DND-41 (cell line): ENCODE measurements at regions not wholly inside any gene's neighbourhood (a gene's known extent, or its start where the extent isn't known, plus 50 kb on each side); places are given as distances from the start of the nearest gene placed in this dataset.

Source experiments
- ATAC-seq: fragments of 200-7000 bp; cut with Tn5 transposase; 3 replicates; pipeline ENCODE4 v1.9.1; 2021; ENCODE audit warnings: low read depth; ENCODE audit not compliant: insufficient read depth
- DNase-seq: peaks from one replicate; pipeline ENCODE4 v3.0.0-alpha.2; 2020
- H2AFZ ChIP-seq: 2 replicates; pipeline ENCODE4 v1.6.0; 2012; ENCODE audit warnings: low read depth, low read length
- H3K27ac ChIP-seq: 2 replicates; pipeline ENCODE4 v1.5.1; 2012; ENCODE audit warnings: low read length, inconsistent platforms
- H3K27me3 ChIP-seq: fragments of 200-600 bp; sonication (generic); 2 replicates; pipeline ENCODE4 v1.6.0; 2012; ENCODE audit warnings: low read length, mild to moderate bottlenecking, inconsistent platforms; ENCODE audit not compliant: insufficient read depth, poor library complexity
- H3K36me3 ChIP-seq: 2 replicates; pipeline ENCODE4 v1.5.1; 2012; ENCODE audit warnings: low read length, inconsistent platforms; ENCODE audit not compliant: insufficient read depth
- H3K4me1 ChIP-seq: 2 replicates; pipeline ENCODE4 v1.5.1; 2012; ENCODE audit warnings: mild to moderate bottlenecking, low read length; ENCODE audit not compliant: insufficient read depth
- H3K4me2 ChIP-seq: 2 replicates; pipeline ENCODE4 v1.6.0; 2012; ENCODE audit warnings: mild to moderate bottlenecking, moderate library complexity, low read length, inconsistent platforms; ENCODE audit not compliant: insufficient read depth
- H3K4me3 ChIP-seq, 2 experiments: fragments of 200-600 bp in 1 of 2; shearing (Covaris generic) in 1 of 2; 2 replicates each; pipeline ENCODE4 v1.5.1; 2012 to 2016; ENCODE audit warnings: inconsistent platforms in 2 of 2, low read length in 2 of 2, mild to moderate bottlenecking in 2 of 2, low read depth in 1 of 2, moderate library complexity in 1 of 2
- H3K79me2 ChIP-seq: 2 replicates; pipeline ENCODE4 v1.6.0; 2012; ENCODE audit warnings: low read length, inconsistent platforms; ENCODE audit not compliant: insufficient read depth
- H3K9ac ChIP-seq: 2 replicates; pipeline ENCODE4 v1.6.0; 2012; ENCODE audit warnings: low read depth, mild to moderate bottlenecking, inconsistent platforms, low read length, moderate library complexity
- H3K9me3 ChIP-seq: 2 replicates; pipeline ENCODE4 v1.5.1; 2012; ENCODE audit warnings: low read length, moderate library complexity, mild to moderate bottlenecking, inconsistent platforms; ENCODE audit not compliant: insufficient read depth, severe bottlenecking
- H4K20me1 ChIP-seq: 2 replicates; pipeline ENCODE4 v1.6.0; 2012; ENCODE audit warnings: low read length; ENCODE audit not compliant: insufficient read depth
- EZH2 ChIP-seq: IDR thresholded peaks from 3 replicates; pipeline ENCODE4 v1.6.1; 2012; ENCODE audit warnings: borderline replicate concordance, low read depth, mild to moderate bottlenecking, moderate library complexity, low read length, inconsistent platforms; ENCODE audit not compliant: severe bottlenecking
- TF ChIP-seq, protein P1 (sequence below): IDR thresholded peaks from 2 replicates; pipeline ENCODE4 v1.5.1; 2012; ENCODE audit warnings: borderline replicate concordance, low read length, moderate library complexity, mild to moderate bottlenecking; ENCODE audit not compliant: poor library complexity, severe bottlenecking; ENCODE audit errors: extremely low read depth

DNA sequence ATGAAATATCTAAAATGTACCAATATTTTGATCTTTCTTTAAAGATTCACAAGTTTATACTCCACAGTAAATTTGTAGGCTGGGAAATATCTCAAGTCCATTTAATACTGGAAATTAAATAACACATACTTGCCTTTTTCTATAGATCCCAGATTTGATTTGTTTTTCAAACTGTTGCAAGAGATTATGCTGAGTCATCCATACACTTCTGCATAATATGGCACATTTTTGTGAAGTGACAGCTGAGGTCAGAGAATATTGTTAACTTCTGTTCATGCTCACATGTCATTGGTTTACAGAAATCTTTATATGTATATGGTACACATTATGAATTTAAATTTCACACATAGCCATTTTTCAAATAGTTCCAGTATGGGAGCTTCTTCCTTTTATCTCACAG, 1066.3 kb upstream of the NUDT12 start:
- Histone ChIP-seq H3K9me3 (peaks cover 2% of the 10 kb centered on the region), H3K4me3 (no peak overlapping the region), H3K36me3 (no peaks in the 10 kb centered on the region), H3K27me3 (no peaks in the 10 kb centered on the region), H3K27ac (no peak overlapping the region), H3K79me2 (no peaks in the 10 kb centered on the region), H3K4me1 (no peaks in the 10 kb centered on the region), H2AFZ (no peak overlapping the region), H3K9ac (no peak overlapping the region), H3K4me2 (no peak overlapping the region), H4K20me1 (no peaks in the 10 kb centered on the region)
- ATAC-seq = no peak
- no peak for TF ChIP-seq EZH2
- TF ChIP-seq, protein P1, sequence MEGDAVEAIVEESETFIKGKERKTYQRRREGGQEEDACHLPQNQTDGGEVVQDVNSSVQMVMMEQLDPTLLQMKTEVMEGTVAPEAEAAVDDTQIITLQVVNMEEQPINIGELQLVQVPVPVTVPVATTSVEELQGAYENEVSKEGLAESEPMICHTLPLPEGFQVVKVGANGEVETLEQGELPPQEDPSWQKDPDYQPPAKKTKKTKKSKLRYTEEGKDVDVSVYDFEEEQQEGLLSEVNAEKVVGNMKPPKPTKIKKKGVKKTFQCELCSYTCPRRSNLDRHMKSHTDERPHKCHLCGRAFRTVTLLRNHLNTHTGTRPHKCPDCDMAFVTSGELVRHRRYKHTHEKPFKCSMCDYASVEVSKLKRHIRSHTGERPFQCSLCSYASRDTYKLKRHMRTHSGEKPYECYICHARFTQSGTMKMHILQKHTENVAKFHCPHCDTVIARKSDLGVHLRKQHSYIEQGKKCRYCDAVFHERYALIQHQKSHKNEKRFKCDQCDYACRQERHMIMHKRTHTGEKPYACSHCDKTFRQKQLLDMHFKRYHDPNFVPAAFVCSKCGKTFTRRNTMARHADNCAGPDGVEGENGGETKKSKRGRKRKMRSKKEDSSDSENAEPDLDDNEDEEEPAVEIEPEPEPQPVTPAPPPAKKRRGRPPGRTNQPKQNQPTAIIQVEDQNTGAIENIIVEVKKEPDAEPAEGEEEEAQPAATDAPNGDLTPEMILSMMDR = no peak
- DNase-seq = no peak

DNA sequence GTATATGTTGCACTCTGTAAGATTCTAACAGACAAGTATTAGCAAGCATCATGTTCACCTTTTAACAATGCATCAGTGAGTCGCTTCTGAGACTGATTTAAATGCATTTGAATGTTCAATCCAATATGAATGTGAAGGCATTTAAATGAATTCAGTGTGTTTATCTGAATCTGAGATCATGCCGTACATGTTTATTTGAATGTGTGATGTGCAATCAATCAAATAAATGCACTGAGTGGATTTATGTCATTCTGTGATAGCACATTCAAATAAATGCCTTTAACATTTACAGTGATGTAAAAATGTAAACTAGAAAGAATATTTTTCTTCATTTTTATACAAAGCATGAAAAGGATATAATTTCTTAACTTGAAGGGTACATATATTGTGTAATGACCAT, 1063.5 kb upstream of the NUDT12 start:
- Histone ChIP-seq H3K4me2 (no peak overlapping the region), H3K9me3 (peaks cover 2% of the 10 kb centered on the region), H3K9ac (no peak overlapping the region), H4K20me1 (no peaks in the 10 kb centered on the region), H2AFZ (no peak overlapping the region), H3K79me2 (no peaks in the 10 kb centered on the region), H3K36me3 (no peaks in the 10 kb centered on the region), H3K27ac (no peak overlapping the region), H3K4me3 (no peak overlapping the region), H3K4me1 (no peaks in the 10 kb centered on the region), H3K27me3 (no peaks in the 10 kb centered on the region)
- TF ChIP-seq, protein P1 = no peak
- no peak for TF ChIP-seq EZH2
- ATAC-seq = no peak
- no peak for DNase-seq

DNA sequence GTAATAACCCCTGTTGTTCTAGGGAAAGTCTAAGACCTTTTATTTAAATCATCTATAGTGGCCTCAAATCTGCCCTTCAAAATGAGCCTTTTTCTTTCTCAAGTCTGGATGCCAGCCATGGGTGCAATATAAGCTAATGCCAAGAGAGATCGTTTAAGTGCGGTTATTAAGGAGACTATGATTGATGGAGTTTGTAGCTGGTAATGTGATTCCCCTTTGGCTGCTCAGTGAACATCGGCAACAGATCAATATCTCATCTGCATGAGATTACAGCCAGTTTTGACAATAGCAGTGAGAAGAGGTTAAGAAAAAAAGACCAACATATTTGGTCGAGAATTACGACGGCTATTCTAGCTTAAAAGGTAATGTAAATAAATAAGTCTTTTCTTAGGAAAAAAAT, 1049.4 kb upstream of the NUDT12 start:
- Histone ChIP-seq H3K79me2 (no peaks in the 10 kb centered on the region), H3K4me1 (no peaks in the 10 kb centered on the region), H4K20me1 (no peaks in the 10 kb centered on the region), H3K27me3 (no peaks in the 10 kb centered on the region), H3K4me3 (no peak overlapping the region), H3K9ac (no peak overlapping the region), H3K4me2 (no peak overlapping the region), H3K27ac (no peak overlapping the region), H3K9me3 (no peaks in the 10 kb centered on the region), H2AFZ (no peak overlapping the region), H3K36me3 (no peaks in the 10 kb centered on the region)
- no peak for TF ChIP-seq EZH2
- TF ChIP-seq, protein P1 = no peak
- DNase-seq = no peak
- ATAC-seq = no peak
